Activated CD8-positive, alpha-beta memory T cell treated with anti-CD3 and anti-CD28 coated beads, Interleukin-2, amount 10 ng/mL, durations not matched to agents 7 days and 5 days (primary cell): ENCODE measurements at regions not wholly inside any gene's neighbourhood (a gene's known extent, or its start where the extent isn't known, plus 50 kb on each side); places are given as distances from the start of the nearest gene placed in this dataset.

ENCODE experiments used
- ATAC-seq: fragments of 150-1000 bp; cut with Tn5 transposase; one replicate; pipeline ENCODE4 v1.10.0; 2021; ENCODE audit warnings: moderate library complexity
- CTCF ChIA-PET: fragments of 350-600 bp; sonication (Branson Sonifier 250); formaldehyde crosslinking; loops from one replicate; lab custom pipeline; 2021; ENCODE audit warnings: antibody characterized with exemption; lab: Charles Lee
- DNase-seq: peaks from one replicate; pipeline ENCODE4 v3.0.0-alpha.2; 2020
- H3K27ac Mint-ChIP-seq: one replicate; pipeline ENCODE4 v1.8.0; 2021; ENCODE audit warnings: mild to moderate bottlenecking, mixed read lengths
- H3K27me3 Mint-ChIP-seq: one replicate; pipeline ENCODE4 v1.8.0; 2021; ENCODE audit warnings: mixed read lengths
- H3K36me3 Mint-ChIP-seq: one replicate; pipeline ENCODE4 v1.8.0; 2021; ENCODE audit warnings: mild to moderate bottlenecking, mixed read lengths
- H3K4me1 Mint-ChIP-seq: one replicate; pipeline ENCODE4 v1.8.0; 2021; ENCODE audit warnings: mixed read lengths
- H3K4me3 Mint-ChIP-seq: one replicate; pipeline ENCODE4 v1.8.0; 2021; ENCODE audit warnings: mild to moderate bottlenecking, moderate library complexity, mixed read lengths
- H3K9me3 Mint-ChIP-seq: one replicate; pipeline ENCODE4 v1.8.0; 2022; ENCODE audit warnings: low read depth, mixed read lengths

DNA sequence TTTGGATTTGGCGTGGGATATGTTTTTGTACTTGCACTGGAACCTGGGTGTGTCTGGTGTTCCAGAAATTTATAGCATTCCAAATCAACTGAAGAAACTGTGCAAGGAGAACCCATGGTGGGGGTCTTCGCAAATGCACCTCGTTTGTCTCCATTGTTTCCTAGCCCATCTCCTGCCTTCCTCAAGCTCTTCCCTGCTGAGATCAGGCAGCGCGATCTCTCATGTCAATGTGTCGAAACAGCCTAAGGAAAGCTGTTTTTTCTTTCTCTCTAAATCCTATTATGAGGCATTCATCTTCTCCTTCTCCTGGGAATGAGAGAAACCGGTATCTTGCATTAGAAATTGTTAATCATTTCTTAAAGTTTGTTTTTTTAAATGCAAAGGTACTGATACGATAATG lies 131.0 kb downstream of the KLF5 start:
- CTCF ChIA-PET, result no interaction called here

DNA sequence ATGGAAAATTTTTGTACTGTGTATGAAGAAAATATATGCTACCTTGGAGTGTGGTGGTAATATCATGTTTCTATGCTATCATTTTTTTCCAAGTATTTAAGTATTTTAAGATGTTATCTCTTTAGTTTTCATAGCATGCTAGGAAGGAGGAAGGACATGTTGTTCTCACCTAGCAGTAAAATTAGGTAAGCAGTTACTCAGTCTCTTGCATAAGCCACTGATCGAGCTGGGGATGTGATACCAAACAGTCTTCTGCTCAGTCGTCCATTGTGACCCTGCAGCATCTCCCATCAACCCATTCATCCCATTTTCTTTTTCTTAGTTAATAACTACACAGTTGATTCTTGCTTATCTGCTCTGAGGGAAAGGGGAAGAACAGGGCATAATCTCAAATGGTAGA lies 130.6 kb downstream of the KLF5 start:
- no peaks in the 10 kb centered on the region for H3K4me1 Mint-ChIP-seq
- no peak overlapping the region for H3K27ac Mint-ChIP-seq
- DNase-seq, result no peak

More for the DNA sequence above, 131.0 kb downstream of the KLF5 start:
- no peak for ATAC-seq
- Mint-ChIP-seq H3K27ac (no peak overlapping the region), H3K27me3 (peaks cover 5% of the 10 kb centered on the region), H3K9me3 (no peaks in the 10 kb centered on the region), H3K4me3 (no peak overlapping the region), H3K4me1 (no peaks in the 10 kb centered on the region), H3K36me3 (no peaks in the 10 kb centered on the region)
- no peak for DNase-seq

DNA sequence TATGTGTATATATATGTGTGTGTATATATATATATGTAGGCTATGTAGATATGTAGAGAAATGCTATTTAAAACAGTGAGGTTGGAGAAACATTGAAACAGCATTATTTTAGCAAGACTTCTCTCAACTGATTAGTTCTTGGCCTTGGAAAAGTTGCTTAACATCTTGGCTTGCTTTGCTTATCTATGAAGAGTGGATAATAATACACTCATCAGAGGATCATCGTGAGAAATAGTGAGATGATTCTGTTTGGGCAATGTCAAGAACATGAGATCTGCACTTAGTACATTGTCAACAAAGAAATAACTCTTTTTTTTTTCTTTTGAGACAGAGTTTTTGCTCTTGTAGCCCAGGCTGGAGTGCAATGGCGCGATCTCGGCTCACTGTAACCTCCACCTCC lies 128.3 kb downstream of the KLF5 start:
- CTCF ChIA-PET, result no interaction called here
- no peaks in the 10 kb centered on the region for H3K27me3 Mint-ChIP-seq
- no peaks in the 10 kb centered on the region for H3K36me3 Mint-ChIP-seq

More for the DNA sequence above, 130.6 kb downstream of the KLF5 start:
- Mint-ChIP-seq H3K9me3 (no peaks in the 10 kb centered on the region), H3K27me3 (peaks cover 4% of the 10 kb centered on the region), H3K4me3 (no peak overlapping the region), H3K36me3 (no peaks in the 10 kb centered on the region)
- no peak for ATAC-seq
- CTCF ChIA-PET, result no interaction called here

DNA sequence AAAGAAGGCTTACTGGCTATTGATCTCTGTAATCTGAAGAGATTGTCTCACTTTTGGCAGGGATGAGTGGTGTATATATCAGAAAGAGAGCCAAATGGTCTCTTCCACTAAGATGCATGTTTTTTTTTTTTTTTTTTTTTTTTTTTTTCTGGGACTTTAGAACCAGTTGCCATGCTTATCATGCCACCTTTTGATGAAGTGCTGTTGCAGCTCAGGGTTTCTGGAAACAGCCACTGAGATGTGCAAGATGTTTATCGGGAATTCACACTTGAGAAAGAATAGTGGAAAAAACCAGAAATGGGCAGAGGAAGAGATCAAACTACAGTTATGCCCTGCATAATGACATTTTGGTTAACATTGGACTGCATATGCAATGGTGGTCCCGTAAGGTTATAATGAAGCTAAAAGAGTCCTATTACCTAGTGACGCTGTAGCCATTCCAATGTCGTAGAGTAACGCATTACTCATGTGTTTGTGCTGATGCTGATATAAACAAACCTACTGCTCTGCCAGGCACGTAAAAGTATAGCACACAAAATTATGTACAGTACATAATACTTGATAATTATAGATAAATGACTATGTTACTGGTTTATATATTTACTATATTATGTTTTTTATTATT lies 121.0 kb downstream of the KLF5 start:
- no peaks in the 10 kb centered on the region for H3K9me3 Mint-ChIP-seq
- H3K27me3 Mint-ChIP-seq, result peaks cover under 1% of the 10 kb centered on the region
- H3K4me3 Mint-ChIP-seq, result no peak overlapping the region
- no peaks in the 10 kb centered on the region for H3K4me1 Mint-ChIP-seq
- no peak overlapping the region for H3K27ac Mint-ChIP-seq
- CTCF ChIA-PET, result no interaction called here
- DNase-seq (no peak), ATAC-seq (no peak)
- H3K36me3 Mint-ChIP-seq, result no peaks in the 10 kb centered on the region

More for the DNA sequence above, 128.3 kb downstream of the KLF5 start:
- DNase-seq, result no peak
- Mint-ChIP-seq H3K4me3 (no peak overlapping the region), H3K27ac (no peak overlapping the region), H3K9me3 (no peaks in the 10 kb centered on the region), H3K4me1 (no peaks in the 10 kb centered on the region)
- no peak for ATAC-seq

DNA sequence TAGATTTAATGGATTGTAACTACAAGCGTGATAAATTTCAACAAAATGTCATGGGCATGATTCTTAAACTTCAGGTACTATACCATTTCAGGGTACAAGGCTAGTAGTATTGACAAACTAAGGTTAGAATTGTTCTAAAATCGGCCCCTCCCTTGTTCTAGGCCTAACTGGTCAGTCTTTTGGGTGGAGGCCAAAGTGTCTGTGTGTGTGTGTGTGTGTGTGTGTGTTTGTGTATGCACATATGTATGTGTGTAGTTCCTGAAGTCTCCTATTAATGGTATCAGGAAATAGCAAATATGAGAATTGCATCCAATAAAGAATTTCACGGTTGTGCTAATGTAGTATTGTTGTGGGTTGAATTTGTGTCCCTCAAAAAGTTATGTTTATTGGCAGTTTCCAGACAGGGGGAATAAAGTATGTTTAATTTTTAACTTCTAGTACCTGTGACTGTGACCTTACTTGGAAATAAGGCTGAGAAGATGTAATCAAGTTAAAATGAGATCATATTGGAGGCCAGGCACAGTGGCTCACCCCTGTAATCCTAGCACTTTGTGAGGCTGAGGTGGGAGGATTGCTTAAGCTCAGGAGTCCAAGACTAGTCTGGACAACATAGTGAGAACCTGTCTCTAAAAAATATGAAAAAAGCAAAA lies 119.2 kb downstream of the KLF5 start:
- no peak for ATAC-seq
- H3K4me3 Mint-ChIP-seq, result no peak overlapping the region
- CTCF ChIA-PET, result no interaction called here

DNA sequence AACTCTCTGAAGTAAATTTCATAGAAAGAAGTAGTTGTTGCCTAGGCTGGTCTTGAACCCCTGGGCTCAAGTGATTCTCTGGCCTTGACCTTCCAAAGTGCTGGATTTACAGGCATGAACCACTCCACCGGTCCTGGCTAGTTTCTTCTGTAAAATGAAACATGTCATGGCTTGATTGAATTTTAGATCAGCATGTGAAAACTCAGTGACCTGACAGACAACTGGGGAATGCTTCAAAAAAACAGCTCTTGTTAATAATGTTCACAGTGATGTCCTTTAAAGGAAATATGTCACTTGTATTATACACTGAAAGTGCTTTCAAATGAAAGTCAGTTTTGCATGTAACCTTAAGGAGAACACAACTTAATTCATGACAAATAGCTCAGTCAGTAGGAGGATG lies 118.2 kb downstream of the KLF5 start:
- CTCF ChIA-PET, result no interaction called here
- no peak overlapping the region for H3K27ac Mint-ChIP-seq
- H3K27me3 Mint-ChIP-seq, result peaks cover 2% of the 10 kb centered on the region
- ATAC-seq, result no peak
- H3K36me3 Mint-ChIP-seq, result no peaks in the 10 kb centered on the region
- DNase-seq, result no peak
- no peaks in the 10 kb centered on the region for H3K9me3 Mint-ChIP-seq
- no peaks in the 10 kb centered on the region for H3K4me1 Mint-ChIP-seq
- H3K4me3 Mint-ChIP-seq, result no peak overlapping the region

More for the DNA sequence above, 119.2 kb downstream of the KLF5 start:
- Mint-ChIP-seq H3K36me3 (no peaks in the 10 kb centered on the region), H3K9me3 (no peaks in the 10 kb centered on the region), H3K4me1 (no peaks in the 10 kb centered on the region), H3K27ac (no peak overlapping the region), H3K27me3 (peaks cover 2% of the 10 kb centered on the region)
- DNase-seq, result no peak

DNA sequence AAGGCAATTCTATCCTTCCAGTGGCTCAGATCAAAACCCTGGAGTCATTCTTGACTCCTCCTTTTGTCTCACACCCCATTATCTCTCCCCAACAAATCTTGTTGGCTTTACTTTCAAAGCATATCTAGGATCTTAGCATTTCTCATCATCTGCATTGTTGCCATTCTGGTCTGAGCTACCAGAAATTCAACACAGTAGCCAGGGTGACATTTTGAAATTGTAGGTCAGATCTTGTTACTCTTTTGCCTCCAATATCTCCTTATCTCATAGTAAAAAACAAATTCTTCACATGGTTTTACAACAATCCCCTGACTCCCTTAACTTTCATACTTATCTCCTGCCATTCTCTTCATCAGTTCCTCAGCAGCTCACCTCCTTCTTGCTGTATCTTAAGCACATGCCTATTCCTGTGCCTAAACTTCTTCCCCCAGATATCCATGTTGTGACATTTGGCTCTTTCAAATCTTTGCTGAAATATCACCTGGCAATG lies 115.8 kb downstream of the KLF5 start:
- CTCF ChIA-PET, result no interaction called here
- DNase-seq, result no peak
- H3K4me3 Mint-ChIP-seq, result no peak overlapping the region
- ATAC-seq, result no peak
- no peak overlapping the region for H3K27ac Mint-ChIP-seq
- H3K36me3 Mint-ChIP-seq, result no peaks in the 10 kb centered on the region
- H3K9me3 Mint-ChIP-seq, result no peaks in the 10 kb centered on the region
- peaks cover 2% of the 10 kb centered on the region for H3K27me3 Mint-ChIP-seq
- peaks cover 2% of the 10 kb centered on the region for H3K4me1 Mint-ChIP-seq

DNA sequence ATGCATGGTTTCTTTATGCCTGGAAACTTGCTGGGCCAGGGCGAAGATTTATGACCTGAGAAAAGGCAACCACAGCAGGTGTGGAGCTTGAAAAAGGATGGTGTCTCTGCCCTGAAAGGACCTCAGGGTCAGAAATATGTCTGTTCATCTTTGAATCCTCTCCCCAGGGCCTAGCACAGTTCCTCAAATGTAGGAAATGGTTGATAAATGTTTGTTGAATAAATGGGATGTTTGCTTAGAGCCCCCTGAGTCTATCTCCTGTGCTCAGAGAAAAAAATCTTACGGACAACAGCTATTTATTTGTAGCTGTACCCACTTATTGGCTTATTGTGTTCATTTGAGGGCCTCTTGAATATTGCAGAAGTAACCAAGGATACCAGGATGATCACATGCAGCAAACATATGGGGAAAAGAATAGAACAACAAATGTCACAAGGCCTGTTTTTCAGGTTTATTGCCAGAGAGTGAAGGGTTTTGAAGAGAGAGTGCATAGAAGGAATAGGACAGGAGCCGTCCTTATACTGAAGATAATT lies 114.5 kb downstream of the KLF5 start:
- Mint-ChIP-seq H3K36me3 (no peaks in the 10 kb centered on the region), H3K4me1 (peaks cover 2% of the 10 kb centered on the region), H3K9me3 (no peaks in the 10 kb centered on the region), H3K27ac (no peak overlapping the region), H3K4me3 (no peak overlapping the region), H3K27me3 (peaks cover 2% of the 10 kb centered on the region)
- CTCF ChIA-PET, result no interaction called here
- ATAC-seq (no peak), DNase-seq (no peak)

DNA sequence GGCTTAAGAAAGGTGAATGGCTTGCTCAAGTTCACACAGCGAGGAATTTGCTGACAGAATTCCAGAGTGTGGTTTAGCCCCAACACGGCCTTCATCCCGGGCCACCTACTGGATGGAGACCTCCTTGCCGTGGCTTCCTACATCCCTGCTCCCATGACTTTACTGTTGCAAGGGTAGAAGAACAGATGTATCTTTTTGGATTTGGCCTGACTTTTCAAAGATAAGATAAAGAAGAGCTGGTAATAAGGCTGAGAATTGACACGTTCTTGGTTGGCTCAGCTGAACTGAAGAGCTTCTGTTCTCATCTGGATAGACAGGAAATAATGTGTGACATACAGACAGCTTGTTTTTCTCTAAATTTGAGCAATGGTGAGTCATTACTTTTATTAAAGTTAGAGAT lies 113.1 kb downstream of the KLF5 start:
- H3K4me1 Mint-ChIP-seq, result peaks cover 2% of the 10 kb centered on the region
- H3K36me3 Mint-ChIP-seq, result no peaks in the 10 kb centered on the region

DNA sequence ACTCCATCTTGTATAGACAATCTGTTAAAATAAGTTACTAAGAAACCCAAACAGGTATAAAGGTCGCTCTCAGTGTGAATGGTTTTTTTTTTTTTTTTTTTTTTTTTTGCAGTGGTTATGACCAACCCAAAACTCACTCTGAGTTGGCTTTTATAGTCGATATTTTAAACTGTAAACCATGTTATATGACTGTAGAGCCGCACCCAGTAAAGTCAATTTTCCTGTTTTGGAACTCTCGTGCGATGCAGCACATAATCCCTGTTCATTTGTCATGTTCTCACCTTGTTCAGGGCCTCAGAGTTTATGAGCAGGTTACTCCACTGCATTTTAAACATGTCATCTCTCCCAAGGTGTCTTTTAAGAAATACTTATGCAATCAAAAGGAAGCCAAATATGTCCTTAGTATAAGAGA lies 112.5 kb downstream of the KLF5 start:
- ATAC-seq (no peak), DNase-seq (no peak)
- CTCF ChIA-PET, result no interaction called here
- no peak overlapping the region for H3K4me3 Mint-ChIP-seq
- peaks cover 2% of the 10 kb centered on the region for H3K27me3 Mint-ChIP-seq
- H3K36me3 Mint-ChIP-seq, result no peaks in the 10 kb centered on the region
- H3K27ac Mint-ChIP-seq, result no peak overlapping the region
- H3K9me3 Mint-ChIP-seq, result no peaks in the 10 kb centered on the region
- peaks cover 2% of the 10 kb centered on the region for H3K4me1 Mint-ChIP-seq

More for the DNA sequence above, 113.1 kb downstream of the KLF5 start:
- no peak overlapping the region for H3K4me3 Mint-ChIP-seq
- ATAC-seq (no peak), DNase-seq (no peak)
- no peak overlapping the region for H3K27ac Mint-ChIP-seq
- peaks cover 2% of the 10 kb centered on the region for H3K27me3 Mint-ChIP-seq
- CTCF ChIA-PET, result no interaction called here
- H3K9me3 Mint-ChIP-seq, result no peaks in the 10 kb centered on the region

DNA sequence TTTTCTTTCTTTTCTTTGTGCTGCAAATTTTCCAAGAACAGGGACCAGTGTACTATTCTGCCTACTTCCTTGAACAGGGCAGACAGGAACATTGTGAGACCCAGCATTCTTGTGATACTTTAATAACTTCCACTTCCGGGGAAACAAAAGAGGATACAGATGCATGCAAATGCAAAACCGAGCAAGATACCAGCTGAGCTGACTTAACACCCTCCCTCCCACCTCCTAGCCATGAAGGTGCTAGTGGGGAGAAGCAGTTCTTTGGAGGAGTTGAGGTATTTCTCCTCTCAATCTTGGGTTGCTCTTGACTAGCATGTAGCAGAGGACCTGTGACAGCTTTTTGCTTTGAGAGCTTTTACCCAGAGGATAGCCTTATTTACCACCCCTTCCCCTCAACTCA lies 111.2 kb downstream of the KLF5 start:
- Mint-ChIP-seq H3K9me3 (no peaks in the 10 kb centered on the region), H3K4me1 (peaks cover 2% of the 10 kb centered on the region), H3K27me3 (peaks cover 2% of the 10 kb centered on the region), H3K4me3 (no peak overlapping the region), H3K27ac (no peak overlapping the region), H3K36me3 (no peaks in the 10 kb centered on the region)
- ATAC-seq, result no peak
- CTCF ChIA-PET, result no interaction called here
- no peak for DNase-seq

DNA sequence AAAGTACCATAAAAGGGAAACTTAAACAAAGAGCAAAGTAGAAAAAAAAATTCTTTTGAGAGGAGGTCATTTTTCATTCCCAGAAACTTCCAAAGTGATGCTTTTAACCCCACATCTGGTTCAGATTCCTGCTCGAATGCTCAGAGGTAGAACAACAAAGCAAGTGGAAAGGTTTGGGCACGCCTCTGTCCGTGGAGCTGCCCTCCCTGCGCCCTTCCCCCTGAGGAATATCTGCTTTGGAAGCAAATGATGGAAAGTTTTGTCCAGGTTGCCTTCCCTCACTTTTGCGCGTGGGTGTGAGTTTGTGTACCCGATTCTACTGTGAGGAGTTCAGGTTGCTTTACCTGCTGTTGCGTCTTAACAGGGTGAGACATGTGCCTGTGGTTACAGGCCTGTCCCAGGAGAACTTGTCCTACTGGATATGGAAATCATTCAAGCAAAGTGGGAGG lies 110.2 kb downstream of the KLF5 start:
- CTCF ChIA-PET, result no interaction called here
- no peak overlapping the region for H3K4me3 Mint-ChIP-seq
- ATAC-seq, result no peak
- peaks cover 2% of the 10 kb centered on the region for H3K4me1 Mint-ChIP-seq
- H3K36me3 Mint-ChIP-seq, result no peaks in the 10 kb centered on the region
- no peaks in the 10 kb centered on the region for H3K27me3 Mint-ChIP-seq
- no peak overlapping the region for H3K27ac Mint-ChIP-seq
- DNase-seq, result no peak
- no peaks in the 10 kb centered on the region for H3K9me3 Mint-ChIP-seq

DNA sequence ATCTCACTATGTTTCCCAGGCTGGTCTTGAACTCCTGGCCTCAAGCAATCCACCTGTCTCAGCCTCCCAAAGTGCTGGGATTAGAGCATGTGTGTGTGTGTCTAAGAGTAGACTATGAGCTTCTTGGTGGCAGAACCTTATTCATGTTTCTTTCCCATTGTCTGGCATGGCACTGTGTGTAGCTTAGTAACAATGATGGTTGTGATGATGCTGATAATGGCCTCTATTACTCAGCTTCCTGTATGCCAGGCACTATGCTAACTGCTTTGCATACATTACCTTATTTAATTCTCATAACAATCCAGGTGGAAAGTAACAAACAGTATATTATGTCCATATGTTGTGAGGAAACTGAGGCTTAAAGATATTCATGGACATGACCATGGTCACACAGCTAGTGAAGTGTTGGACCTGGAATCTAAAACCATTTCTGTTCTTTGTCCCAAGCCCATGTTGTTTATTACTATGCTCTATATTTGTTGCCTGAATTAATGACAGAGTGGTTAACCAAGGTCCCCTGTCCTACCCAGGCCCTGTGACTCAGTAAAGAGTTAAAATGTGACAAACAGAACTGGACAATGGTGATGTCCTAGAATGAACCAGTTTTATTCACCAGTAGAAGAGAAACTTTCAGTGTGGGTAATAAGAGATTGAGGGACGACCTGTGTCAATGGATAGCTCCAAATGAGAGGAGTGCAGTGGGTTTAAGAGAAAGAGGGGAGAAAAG lies 109.6 kb downstream of the KLF5 start:
- Mint-ChIP-seq H3K27ac (no peak overlapping the region), H3K4me1 (peaks cover 2% of the 10 kb centered on the region), H3K9me3 (no peaks in the 10 kb centered on the region), H3K27me3 (no peaks in the 10 kb centered on the region), H3K36me3 (no peaks in the 10 kb centered on the region), H3K4me3 (no peak overlapping the region)
- ATAC-seq (no peak), DNase-seq (no peak)
- CTCF ChIA-PET, result interaction anchor here (1.0 kb wide), 1 partner anchor 23 kb away, joined by 3 read pairs; no protein-coding TSS in a partner anchor
